HEK293 (cell line): ENCODE measurements at regions not wholly inside any gene's neighbourhood (a gene's known extent, or its start where the extent isn't known, plus 50 kb on each side); places are given as distances from the start of the nearest gene placed in this dataset.

ENCODE experiments used
- CTCF ChIA-PET: fragments of 350-600 bp; formaldehyde crosslinking; extraction: SDS; loops from one replicate; lab custom pipeline; 2021; ENCODE audit warnings: antibody characterized with exemption; lab: Yijun Ruan, JAX
- POLR2A ChIA-PET: fragments of 300-600 bp; formaldehyde crosslinking; extraction: SDS; loops from one replicate; lab custom pipeline; 2020; ENCODE audit warnings: antibody characterized with exemption, inconsistent platforms; lab: Yijun Ruan, JAX
- H3K27ac ChIP-seq: fragments of 200-500 bp; sonication (Bioruptor generic); 2 replicates; pipeline ENCODE4 v1.5.1; 2014; ENCODE audit warnings: low read depth, low read length, control low read depth, inconsistent platforms; ENCODE audit errors: extremely low read depth
- H3K36me3 ChIP-seq, 2 experiments: fragments of 200-500 bp in 1 of 2; sonication (Bioruptor generic) in 1 of 2; 1 replicate in 1 of 2; 2 replicates in 1 of 2; pipeline ENCODE4 v1.5.1; 2014 to 2017; ENCODE audit warnings: inconsistent platforms in 2 of 2, low read length in 2 of 2; ENCODE audit not compliant: control insufficient read depth in 2 of 2, insufficient read depth in 1 of 2
- H3K4me1 ChIP-seq: fragments of 200-500 bp; sonication (Bioruptor generic); 2 replicates; pipeline ENCODE4 v1.5.1; 2014; ENCODE audit warnings: mild to moderate bottlenecking, low read length, inconsistent platforms; ENCODE audit not compliant: control insufficient read depth, insufficient read depth
- H3K4me3 ChIP-seq: 2 replicates; pipeline ENCODE4 v1.5.1; 2011; ENCODE audit warnings: low read depth, mild to moderate bottlenecking, control low read depth, low read length, moderate library complexity
- H3K9me3 ChIP-seq: fragments of 200-500 bp; sonication (Bioruptor generic); 2 replicates; pipeline ENCODE4 v1.5.1; 2014; ENCODE audit warnings: low read depth, low read length, inconsistent platforms; ENCODE audit not compliant: control insufficient read depth, insufficient read depth
- GLIS1 ChIP-seq: fragments of 450-650 bp; formaldehyde crosslinking; IDR thresholded peaks from 2 replicates; pipeline ENCODE4 v1.5.1; 2016; ENCODE audit warnings: missing biosample characterization, missing genetic modification characterization
- IKZF3 ChIP-seq: fragments of 450-650 bp; IDR thresholded peaks from 2 replicates; pipeline ENCODE4 v1.5.0; 2018; ENCODE audit warnings: missing biosample characterization, mild to moderate bottlenecking, missing genetic modification characterization, moderate library complexity
- ZBTB1 ChIP-seq: fragments of 450-650 bp; formaldehyde crosslinking; IDR thresholded peaks from 2 replicates; pipeline ENCODE4 v1.5.1; 2016; ENCODE audit warnings: missing biosample characterization, missing genetic modification characterization
- ZBTB17 ChIP-seq: fragments of 450-650 bp; formaldehyde crosslinking; IDR thresholded peaks from 2 replicates; pipeline ENCODE4 v1.5.1; 2016; ENCODE audit warnings: missing biosample characterization, missing genetic modification characterization
- ZNF174 ChIP-seq: fragments of 450-650 bp; formaldehyde crosslinking; IDR thresholded peaks from 2 replicates; pipeline ENCODE4 v1.5.0; 2017; ENCODE audit warnings: missing biosample characterization, mild to moderate bottlenecking, missing genetic modification characterization
- ZNF2 ChIP-seq: fragments of 450-650 bp; formaldehyde crosslinking; IDR thresholded peaks from 2 replicates; pipeline ENCODE4 v1.5.1; 2016; ENCODE audit warnings: missing biosample characterization, missing genetic modification characterization
- ZNF266 ChIP-seq: fragments of 450-650 bp; formaldehyde crosslinking; IDR thresholded peaks from 2 replicates; pipeline ENCODE4 v1.5.1; 2016; ENCODE audit warnings: missing biosample characterization, missing genetic modification characterization, low read depth
- ZNF416 ChIP-seq: fragments of 450-650 bp; formaldehyde crosslinking; IDR thresholded peaks from 2 replicates; pipeline ENCODE4 v1.5.1; 2016; ENCODE audit warnings: missing biosample characterization, missing genetic modification characterization
- ZNF426 ChIP-seq: fragments of 450-650 bp; formaldehyde crosslinking; IDR thresholded peaks from 2 replicates; pipeline ENCODE4 v1.5.1; 2017; ENCODE audit warnings: missing biosample characterization, missing genetic modification characterization, mild to moderate bottlenecking, inconsistent platforms, moderate library complexity
- ZNF707 ChIP-seq: fragments of 450-650 bp; formaldehyde crosslinking; IDR thresholded peaks from 2 replicates; pipeline ENCODE4 v1.5.1; 2016; ENCODE audit warnings: missing biosample characterization, missing genetic modification characterization
- TF ChIP-seq, protein P1 (sequence below): fragments of 450-650 bp; formaldehyde crosslinking; IDR thresholded peaks from 2 replicates; pipeline ENCODE4 v1.5.1; 2016; ENCODE audit warnings: missing biosample characterization, missing genetic modification characterization
- TF ChIP-seq, protein P2 (sequence below): fragments of 450-650 bp; formaldehyde crosslinking; IDR thresholded peaks from 2 replicates; pipeline ENCODE4 v1.5.1; 2016; ENCODE audit warnings: missing biosample characterization, missing genetic modification characterization
- TF ChIP-seq, protein P3 (sequence below): fragments of 450-650 bp; formaldehyde crosslinking; optimal IDR thresholded peaks from 2 replicates; pipeline ENCODE3; 2016; ENCODE audit warnings: missing biosample characterization, mild to moderate bottlenecking, missing genetic modification characterization
- TF ChIP-seq, protein P4 (sequence below): fragments of 450-650 bp; formaldehyde crosslinking; IDR thresholded peaks from 2 replicates; pipeline ENCODE4 v1.5.1; 2016; ENCODE audit warnings: missing biosample characterization, missing genetic modification characterization
- TF ChIP-seq, protein P5 (sequence below): fragments of 450-650 bp; formaldehyde crosslinking; IDR thresholded peaks from 2 replicates; pipeline ENCODE4 v1.5.0; 2017; ENCODE audit warnings: missing biosample characterization, missing genetic modification characterization, borderline replicate concordance

DNA sequence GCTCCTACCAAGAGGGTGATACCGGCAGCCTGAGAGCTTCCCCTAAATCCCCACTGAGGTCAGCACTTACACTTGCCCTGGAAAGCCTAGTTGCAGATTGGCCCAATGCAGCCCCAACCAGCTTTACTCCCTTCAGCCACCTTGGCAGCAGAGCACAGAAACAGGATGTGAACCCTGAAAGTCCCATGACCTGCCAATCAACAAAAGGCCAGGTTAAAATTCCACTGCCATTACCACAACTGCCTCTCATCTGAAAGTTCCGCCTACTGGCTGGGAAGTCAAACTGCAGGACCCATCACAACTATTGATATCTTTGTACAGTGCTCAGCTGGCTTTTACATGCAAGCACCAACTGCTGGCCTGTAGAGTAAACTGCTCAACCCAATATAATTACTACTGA is 156.2 kb downstream of the ZMAT3 start:
- H3K27ac ChIP-seq: no peak overlapping the region
- TF ChIP-seq, protein P1, sequence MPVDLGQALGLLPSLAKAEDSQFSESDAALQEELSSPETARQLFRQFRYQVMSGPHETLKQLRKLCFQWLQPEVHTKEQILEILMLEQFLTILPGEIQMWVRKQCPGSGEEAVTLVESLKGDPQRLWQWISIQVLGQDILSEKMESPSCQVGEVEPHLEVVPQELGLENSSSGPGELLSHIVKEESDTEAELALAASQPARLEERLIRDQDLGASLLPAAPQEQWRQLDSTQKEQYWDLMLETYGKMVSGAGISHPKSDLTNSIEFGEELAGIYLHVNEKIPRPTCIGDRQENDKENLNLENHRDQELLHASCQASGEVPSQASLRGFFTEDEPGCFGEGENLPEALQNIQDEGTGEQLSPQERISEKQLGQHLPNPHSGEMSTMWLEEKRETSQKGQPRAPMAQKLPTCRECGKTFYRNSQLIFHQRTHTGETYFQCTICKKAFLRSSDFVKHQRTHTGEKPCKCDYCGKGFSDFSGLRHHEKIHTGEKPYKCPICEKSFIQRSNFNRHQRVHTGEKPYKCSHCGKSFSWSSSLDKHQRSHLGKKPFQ (tag by site-specific recombination): no peak
- no peak for TF ChIP-seq GLIS1
- TF ChIP-seq, protein P2, sequence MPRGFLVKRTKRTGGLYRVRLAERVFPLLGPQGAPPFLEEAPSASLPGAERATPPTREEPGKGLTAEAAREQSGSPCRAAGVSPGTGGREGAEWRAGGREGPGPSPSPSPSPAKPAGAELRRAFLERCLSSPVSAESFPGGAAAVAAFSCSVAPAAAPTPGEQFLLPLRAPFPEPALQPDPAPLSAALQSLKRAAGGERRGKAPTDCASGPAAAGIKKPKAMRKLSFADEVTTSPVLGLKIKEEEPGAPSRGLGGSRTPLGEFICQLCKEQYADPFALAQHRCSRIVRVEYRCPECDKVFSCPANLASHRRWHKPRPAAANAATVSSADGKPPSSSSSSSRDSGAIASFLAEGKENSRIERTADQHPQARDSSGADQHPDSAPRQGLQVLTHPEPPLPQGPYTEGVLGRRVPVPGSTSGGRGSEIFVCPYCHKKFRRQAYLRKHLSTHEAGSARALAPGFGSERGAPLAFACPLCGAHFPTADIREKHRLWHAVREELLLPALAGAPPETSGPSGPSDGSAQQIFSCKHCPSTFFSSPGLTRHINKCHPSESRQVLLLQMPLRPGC (tag by site-specific recombination): no peak
- POLR2A ChIA-PET: no interaction called here
- no peaks in the 10 kb centered on the region for H3K4me1 ChIP-seq
- CTCF ChIA-PET: no interaction called here
- no peak overlapping the region for H3K4me3 ChIP-seq
- H3K36me3 ChIP-seq: no peaks in the 10 kb centered on the region
- H3K9me3 ChIP-seq: no peaks in the 10 kb centered on the region

DNA sequence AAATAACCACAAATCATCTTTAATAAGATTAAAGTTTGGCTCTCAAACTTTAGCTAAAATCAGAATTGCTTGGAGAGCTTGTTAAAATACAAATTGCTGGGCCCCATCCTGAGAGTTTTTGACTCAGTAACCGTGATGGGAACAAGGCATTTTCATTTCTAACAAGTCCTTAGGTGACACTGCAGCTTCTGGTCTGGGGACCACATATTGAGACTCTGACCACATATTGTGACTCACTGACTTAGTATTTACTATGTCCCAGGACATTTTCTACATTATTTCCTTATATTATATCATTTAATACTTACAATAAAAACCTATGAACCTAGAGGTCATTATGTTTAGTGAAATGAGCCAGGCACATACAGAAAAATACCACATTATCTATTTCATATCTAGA is 164.5 kb downstream of the ZMAT3 start:
- Histone ChIP-seq H3K4me1 (no peaks in the 10 kb centered on the region), H3K9me3 (no peaks in the 10 kb centered on the region), H3K4me3 (no peak overlapping the region), H3K36me3 (no peaks in the 10 kb centered on the region), H3K27ac (no peak overlapping the region)
- ChIA-PET POLR2A (no interaction called here), CTCF (no interaction called here)
- TF ChIP-seq IKZF3 (tag by site-specific recombination) (no peak), ZNF174 (tag by site-specific recombination) (no peak), ZBTB1 (no peak), ZNF707 (tag by site-specific recombination) (no peak), ZNF416 (tag by site-specific recombination) (no peak), ZBTB17 (tag by site-specific recombination) (no peak), ZNF2 (tag by site-specific recombination) (no peak), ZNF266 (tag by site-specific recombination) (no peak), ZNF426 (no peak)
- TF ChIP-seq, protein P3, sequence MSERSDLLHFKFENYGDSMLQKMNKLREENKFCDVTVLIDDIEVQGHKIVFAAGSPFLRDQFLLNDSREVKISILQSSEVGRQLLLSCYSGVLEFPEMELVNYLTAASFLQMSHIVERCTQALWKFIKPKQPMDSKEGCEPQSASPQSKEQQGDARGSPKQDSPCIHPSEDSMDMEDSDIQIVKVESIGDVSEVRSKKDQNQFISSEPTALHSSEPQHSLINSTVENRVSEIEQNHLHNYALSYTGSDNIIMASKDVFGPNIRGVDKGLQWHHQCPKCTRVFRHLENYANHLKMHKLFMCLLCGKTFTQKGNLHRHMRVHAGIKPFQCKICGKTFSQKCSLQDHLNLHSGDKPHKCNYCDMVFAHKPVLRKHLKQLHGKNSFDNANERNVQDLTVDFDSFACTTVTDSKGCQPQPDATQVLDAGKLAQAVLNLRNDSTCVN (tag by site-specific recombination): no peak
- TF ChIP-seq, protein P4, sequence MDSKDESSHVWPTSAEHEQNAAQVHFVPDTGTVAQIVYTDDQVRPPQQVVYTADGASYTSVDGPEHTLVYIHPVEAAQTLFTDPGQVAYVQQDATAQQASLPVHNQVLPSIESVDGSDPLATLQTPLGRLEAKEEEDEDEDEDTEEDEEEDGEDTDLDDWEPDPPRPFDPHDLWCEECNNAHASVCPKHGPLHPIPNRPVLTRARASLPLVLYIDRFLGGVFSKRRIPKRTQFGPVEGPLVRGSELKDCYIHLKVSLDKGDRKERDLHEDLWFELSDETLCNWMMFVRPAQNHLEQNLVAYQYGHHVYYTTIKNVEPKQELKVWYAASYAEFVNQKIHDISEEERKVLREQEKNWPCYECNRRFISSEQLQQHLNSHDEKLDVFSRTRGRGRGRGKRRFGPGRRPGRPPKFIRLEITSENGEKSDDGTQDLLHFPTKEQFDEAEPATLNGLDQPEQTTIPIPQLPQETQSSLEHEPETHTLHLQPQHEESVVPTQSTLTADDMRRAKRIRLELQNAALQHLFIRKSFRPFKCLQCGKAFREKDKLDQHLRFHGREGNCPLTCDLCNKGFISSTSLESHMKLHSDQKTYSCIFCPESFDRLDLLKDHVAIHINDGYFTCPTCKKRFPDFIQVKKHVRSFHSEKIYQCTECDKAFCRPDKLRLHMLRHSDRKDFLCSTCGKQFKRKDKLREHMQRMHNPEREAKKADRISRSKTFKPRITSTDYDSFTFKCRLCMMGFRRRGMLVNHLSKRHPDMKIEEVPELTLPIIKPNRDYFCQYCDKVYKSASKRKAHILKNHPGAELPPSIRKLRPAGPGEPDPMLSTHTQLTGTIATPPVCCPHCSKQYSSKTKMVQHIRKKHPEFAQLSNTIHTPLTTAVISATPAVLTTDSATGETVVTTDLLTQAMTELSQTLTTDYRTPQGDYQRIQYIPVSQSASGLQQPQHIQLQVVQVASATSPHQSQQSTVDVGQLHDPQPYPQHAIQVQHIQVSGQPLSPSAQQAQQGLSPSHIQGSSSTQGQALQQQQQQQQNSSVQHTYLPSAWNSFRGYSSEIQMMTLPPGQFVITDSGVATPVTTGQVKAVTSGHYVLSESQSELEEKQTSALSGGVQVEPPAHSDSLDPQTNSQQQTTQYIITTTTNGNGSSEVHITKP: no peak
- TF ChIP-seq, protein P5, sequence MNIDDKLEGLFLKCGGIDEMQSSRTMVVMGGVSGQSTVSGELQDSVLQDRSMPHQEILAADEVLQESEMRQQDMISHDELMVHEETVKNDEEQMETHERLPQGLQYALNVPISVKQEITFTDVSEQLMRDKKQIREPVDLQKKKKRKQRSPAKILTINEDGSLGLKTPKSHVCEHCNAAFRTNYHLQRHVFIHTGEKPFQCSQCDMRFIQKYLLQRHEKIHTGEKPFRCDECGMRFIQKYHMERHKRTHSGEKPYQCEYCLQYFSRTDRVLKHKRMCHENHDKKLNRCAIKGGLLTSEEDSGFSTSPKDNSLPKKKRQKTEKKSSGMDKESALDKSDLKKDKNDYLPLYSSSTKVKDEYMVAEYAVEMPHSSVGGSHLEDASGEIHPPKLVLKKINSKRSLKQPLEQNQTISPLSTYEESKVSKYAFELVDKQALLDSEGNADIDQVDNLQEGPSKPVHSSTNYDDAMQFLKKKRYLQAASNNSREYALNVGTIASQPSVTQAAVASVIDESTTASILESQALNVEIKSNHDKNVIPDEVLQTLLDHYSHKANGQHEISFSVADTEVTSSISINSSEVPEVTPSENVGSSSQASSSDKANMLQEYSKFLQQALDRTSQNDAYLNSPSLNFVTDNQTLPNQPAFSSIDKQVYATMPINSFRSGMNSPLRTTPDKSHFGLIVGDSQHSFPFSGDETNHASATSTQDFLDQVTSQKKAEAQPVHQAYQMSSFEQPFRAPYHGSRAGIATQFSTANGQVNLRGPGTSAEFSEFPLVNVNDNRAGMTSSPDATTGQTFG: no peak
